Activated CD8-positive, alpha-beta memory T cell treated with anti-CD3 and anti-CD28 coated beads for 36 hours (primary cell): ENCODE measurements at regions not wholly inside any gene's neighbourhood (a gene's known extent, or its start where the extent isn't known, plus 50 kb on each side); places are given as distances from the start of the nearest gene placed in this dataset.

Source experiments
- CTCF ChIA-PET: fragments of 350-600 bp; sonication (Branson Sonifier 250); formaldehyde crosslinking; loops from one replicate; lab custom pipeline; 2021; ENCODE audit warnings: antibody characterized with exemption; lab: Charles Lee
- POLR2A ChIA-PET: fragments of 350-600 bp; sonication (Branson Sonifier 250); formaldehyde crosslinking; loops from one replicate; lab custom pipeline; 2021; ENCODE audit warnings: antibody characterized with exemption; lab: Charles Lee

DNA sequence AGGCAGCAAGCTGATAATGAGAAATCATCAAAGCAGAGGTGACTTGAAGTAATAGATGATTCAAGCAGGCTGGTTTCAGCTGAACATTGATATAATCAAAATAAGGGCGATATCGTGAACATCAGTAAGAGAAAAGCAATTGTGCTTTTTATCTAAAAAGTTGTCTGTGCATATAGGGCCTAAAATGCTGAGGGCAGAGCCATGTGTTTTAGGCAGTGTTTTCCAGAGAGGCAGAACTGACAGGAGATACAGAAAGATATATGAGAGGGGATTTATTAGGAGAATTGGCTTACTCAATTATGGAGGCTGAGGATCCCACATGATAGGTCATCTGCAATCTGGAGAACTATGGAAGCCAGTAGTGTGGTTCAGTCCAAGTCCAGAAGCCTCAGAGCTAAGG is 136.5 kb upstream of the NPY2R start:
- POLR2A ChIA-PET, result interaction anchor here (0.7 kb wide), 1 partner anchor 423 kb away, joined by 4 read pairs; no protein-coding TSS in a partner anchor

DNA sequence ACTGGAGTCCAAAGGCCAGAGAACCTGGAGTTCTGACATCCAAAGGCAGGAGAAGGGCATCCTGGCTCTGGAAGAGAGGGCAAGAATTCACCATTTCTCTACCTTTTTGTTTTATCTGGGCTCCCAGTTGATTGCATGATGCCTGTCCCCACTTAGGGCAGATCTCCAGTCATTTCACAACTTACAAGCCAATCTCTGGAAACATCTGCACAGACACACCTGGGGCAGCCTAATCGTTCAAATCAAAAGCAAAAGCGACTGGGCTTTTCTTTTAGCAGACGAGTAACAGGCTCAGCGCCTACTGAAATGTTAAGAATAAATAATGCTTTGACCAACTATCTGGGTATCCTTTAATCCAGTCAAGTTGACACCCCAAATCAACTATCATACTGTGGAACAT is 136.0 kb upstream of the NPY2R start:
- ChIA-PET POLR2A (interaction anchor here (0.7 kb wide), 1 partner anchor 422 kb away, joined by 4 read pairs; no protein-coding TSS in a partner anchor), CTCF (no interaction called here)

More for the DNA sequence above, 136.5 kb upstream of the NPY2R start:
- CTCF ChIA-PET, result no interaction called here

DNA sequence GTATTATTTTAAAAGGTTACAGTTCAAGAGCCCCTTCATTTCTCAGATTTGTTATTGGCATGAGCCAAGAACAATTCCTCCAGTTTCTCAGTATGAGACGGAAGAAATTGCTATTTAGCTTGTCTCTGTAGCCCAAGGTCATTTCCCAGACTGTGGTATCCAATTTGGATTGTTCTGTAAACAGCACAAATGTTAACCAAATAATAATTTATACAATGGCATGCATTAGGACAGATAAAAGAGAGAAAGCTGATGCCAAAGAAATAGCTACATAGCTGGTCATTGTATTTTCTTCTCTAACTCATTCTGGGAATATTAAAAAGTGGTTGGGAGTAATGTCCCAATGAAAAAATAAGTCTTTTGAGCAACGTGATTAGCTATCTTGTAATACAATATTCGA is 134.6 kb upstream of the NPY2R start:
- CTCF ChIA-PET, result no interaction called here
- POLR2A ChIA-PET, result no interaction called here

DNA sequence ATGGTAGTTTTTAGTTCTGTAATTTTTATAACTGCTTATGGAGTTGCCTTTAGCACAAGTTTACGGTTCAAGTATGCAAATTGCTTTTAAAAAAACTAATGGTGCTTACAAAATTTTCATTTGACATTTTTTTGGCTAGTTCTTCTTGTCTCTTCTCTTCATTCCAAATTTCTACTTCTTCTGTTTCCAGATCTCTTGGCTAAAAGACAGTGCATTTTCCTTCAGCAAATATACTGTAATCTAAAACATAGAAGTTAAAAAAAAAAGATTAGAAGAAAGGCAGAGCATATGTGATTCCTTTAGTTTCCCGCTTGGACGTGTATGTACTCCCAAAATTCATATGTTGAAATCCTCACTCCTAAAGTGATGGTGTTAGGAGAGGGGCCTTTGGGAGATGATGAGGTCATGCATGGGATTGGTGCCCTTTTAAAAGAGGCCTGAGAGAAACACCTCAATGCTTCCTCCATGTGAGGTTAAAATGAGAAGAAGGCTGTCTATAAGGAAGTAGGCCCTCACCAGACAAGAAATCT is 132.1 kb upstream of the NPY2R start:
- POLR2A ChIA-PET, result no interaction called here
- CTCF ChIA-PET, result no interaction called here

DNA sequence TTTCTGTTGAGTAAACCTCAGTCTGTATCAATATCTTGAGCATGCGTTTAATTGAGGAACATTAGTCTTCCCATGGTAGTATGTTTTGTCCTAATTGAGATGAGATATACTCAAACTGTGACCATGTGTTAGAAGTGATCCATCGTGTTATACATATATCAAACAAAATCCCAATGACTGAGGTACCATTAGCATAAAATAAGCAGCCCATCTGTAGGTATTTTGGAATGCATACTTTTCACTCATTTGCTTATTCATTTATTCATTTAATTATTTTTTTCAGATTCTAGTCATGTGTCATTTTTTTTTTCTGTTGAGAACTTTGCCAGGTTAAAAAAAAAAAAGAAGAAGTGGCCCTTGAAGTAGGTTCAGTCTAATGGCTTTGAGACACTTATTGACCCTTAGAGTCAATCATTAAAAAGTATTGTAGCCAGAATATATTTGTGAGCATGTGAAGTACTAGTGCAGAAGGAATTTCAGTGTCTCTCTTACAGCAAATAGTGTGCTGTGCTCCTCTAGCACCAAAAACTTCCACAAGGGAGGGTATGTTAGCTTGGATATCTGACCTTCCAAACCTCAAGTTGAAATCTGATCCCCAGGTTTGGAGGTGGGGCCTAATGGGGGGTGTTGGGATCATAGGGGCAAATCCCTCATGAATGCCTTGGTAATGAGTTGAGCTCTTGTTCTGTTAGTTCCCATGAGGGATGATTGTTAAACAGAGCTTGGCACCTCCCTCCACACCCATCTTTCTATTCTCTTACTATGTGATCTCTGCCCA is 130.8 kb upstream of the NPY2R start:
- ChIA-PET CTCF (no interaction called here), POLR2A (no interaction called here)

DNA sequence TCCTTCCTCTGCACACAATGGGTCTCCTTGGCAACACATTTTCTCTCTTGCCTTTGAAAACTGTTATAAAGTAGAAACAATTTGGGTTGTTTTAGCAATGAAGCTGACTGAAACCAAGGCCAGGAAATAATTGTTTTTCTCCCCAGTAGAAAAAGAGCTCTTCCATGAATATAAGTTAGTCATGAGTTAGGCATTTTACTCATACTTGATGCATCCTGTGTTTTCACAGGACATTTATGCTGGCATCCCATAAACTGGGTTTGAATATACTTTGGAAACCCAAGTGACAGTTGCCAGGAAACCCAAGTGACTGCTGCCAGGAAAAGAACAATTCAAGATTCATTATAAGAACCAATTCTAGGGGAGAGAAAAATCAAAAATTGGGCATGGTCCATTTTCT is 128.6 kb upstream of the NPY2R start:
- ChIA-PET POLR2A (no interaction called here), CTCF (no interaction called here)

DNA sequence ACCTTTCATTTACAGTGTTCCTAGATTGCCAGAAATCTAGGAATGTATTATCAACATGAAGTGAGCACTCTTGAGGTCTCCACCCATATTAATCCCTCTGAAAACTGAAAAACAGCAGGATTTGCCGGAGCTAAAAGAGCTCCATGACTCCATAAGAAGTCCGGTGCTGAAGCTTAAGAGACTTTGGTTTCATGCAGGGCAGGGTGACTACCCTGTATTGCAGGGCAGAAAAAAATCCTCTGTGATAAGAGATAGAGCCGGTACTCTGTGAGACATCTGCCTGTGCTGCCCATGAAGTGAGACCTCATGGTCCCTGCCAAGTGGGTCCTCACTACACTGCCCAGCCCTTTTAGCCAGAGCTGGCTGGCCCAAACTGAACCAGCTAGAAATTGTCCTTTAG is 127.2 kb upstream of the NPY2R start:
- POLR2A ChIA-PET, result no interaction called here
- CTCF ChIA-PET, result no interaction called here

DNA sequence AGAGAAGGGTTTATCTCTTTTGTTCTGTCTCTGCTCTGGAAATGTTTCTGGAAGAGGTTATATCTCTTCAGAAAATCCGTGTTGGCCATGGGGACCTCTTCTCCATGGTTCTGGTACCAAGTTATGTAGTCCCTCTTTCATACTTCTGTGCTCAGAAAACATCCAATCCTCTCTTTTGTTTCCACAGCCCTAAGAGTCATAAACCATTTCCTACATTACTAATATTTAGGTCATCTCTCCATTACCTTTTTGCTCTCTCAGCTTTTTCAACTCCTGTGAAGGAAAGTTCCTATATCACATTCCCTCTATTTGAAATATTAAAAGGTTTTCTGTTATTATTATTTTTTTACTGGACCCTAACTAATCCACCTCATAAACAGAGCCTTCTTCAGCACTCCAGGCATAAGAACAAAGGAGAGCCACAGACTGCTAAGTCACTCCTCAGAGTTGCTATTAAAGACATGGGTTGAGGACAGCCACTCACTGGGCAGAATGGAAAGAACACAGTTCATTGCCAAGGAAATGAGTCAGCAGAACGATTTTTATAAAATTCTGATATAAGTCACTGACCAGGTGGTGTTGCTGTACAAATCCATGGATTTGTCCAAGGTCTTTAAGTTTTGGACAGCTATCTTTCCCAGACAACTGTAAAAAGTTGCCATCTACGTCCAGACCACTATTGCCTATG is 122.4 kb upstream of the NPY2R start:
- POLR2A ChIA-PET, result no interaction called here

DNA sequence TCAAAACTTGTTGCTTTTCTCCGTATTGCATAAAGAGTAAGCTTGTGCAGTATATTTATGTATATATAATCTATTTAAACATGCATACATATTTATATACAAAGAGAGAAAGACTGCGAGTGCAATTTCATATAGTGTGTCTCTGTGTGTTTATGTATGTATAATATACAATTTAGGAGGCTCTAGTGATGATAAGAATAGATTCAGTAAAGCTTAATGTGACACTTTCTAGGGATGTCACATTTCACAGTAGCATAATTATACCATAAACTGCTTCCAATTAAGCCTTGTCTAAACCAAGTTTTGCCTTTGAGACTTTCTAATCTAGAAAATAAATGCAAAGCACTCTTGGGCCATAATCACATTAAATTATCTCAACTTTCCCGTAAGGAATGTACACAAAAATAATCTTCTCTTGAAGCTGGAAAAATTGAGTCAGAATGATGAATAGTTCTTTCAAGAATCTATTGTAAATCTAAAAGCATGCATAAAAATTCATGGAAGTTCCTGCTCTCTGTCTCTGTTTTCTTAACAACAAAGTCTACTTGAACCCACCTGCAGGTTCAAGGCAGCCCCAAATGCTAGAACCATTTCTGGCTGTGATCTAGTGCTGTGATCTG is 114.1 kb upstream of the NPY2R start:
- POLR2A ChIA-PET, result no interaction called here
- CTCF ChIA-PET, result no interaction called here

More for the DNA sequence above, 122.4 kb upstream of the NPY2R start:
- CTCF ChIA-PET, result no interaction called here

DNA sequence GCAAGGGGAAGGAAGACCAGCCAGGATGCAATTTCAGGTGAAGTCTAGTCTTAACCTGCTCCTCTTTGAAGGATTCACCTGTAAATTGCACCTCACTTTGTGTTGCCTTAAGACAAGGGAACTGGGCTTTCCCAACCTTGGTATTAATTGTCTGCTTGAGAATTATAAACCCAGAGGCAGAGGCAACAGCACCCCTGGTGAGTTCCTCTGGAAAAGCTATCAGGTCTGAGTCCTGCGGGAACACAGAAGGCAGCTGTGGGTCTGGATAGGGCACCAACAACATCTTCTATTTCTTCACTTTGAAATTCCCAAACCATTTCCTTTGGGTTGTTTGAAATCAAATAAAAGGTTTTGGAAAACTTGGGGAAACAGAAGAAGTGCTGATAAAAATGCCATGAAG is 109.2 kb upstream of the NPY2R start:
- CTCF ChIA-PET, result no interaction called here
- POLR2A ChIA-PET, result no interaction called here

DNA sequence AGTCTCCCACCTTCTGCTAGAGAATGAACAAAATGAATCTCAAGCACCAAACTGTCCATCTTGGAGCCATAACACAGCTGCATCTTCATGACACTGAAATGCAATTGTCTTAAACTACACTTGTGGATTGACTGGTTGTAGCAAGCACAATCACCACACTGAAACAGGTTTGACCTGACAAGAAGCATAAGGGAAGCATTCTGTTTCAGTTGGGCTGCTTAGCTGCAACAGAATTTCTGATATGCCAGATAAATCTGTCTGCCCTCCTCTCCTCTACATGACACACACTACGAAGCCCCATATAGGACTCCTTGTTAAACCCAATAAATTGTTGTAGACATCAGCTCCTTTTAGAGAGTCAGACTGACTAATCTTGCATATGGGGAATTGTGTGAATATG is 101.8 kb upstream of the NPY2R start:
- POLR2A ChIA-PET, result no interaction called here
- CTCF ChIA-PET, result no interaction called here

DNA sequence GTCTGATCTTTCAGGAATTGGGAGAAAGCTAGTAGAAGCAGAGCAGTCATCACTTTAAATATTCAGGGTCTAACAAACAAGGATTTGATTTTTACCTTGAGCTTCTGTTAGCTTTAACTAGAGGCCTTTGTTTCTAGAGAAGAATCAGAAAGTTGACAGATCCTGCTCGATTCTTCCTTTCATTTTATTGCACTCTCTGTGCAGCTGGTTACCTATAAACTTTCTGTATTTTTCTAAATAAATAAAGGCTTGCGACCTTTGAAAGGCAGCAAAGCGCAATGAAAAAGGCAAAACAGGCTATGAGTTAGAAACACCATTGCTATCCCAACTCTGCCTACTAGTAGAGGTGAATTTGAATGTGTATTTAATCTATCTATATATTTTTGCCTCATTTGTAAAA is 101.4 kb upstream of the NPY2R start:
- CTCF ChIA-PET, result no interaction called here
- POLR2A ChIA-PET, result no interaction called here

DNA sequence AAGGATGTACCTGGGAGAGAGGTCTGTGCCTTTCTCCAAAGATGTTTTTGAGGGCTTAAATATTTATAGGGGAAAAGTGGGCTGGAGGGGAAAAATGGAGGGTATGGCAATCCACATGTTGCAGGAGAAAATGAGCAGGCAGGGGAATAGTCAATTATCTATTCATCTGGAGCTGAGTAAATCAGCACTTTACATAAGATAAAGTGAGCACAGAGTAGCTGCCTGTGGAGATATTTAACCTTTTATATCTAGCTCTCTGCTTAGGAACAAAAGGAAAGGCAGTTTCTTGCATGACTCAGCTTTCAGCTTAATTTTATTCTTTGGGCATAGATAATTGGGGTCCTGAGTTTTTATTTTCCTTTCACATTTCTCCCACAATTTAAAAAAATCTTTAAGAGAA is 93.6 kb upstream of the NPY2R start:
- CTCF ChIA-PET, result no interaction called here
- POLR2A ChIA-PET, result no interaction called here

DNA sequence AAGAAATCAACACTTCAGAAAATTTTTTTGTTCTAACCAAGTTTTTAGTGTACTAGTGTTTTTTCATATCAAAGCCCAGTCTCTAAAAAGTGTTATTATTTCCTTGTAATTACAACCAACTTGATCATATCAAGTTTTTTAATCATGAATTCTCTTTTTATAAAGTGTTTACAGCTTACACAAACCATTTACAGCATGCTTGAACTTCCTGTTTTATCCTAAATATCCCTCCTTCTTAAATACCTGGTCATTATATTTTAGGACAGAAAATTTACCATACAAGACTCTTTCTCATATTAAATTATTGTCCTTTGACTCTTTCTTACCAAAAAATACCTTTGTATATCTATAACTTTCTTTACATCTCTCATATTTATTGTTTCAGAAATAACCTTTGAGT is 89.4 kb upstream of the NPY2R start:
- ChIA-PET CTCF (no interaction called here), POLR2A (no interaction called here)

DNA sequence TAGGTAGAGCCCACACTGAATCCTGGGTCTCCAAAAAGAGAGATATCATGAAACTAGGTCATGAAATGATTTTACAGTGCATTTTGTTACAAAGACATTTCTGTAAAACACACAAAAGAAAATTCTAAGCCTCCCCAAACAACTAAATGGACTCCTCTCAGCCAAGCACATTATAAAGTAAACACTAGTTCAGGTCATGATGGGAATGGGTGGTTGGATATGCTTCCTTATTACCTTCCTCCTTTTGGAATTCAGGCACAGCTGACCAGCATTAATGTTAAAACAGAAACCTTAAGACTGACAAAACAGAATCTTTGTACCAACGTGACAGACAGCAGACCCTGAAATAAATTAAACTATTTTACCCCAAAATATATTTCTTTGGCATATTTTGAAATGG is 87.9 kb upstream of the NPY2R start:
- ChIA-PET CTCF (no interaction called here), POLR2A (no interaction called here)

DNA sequence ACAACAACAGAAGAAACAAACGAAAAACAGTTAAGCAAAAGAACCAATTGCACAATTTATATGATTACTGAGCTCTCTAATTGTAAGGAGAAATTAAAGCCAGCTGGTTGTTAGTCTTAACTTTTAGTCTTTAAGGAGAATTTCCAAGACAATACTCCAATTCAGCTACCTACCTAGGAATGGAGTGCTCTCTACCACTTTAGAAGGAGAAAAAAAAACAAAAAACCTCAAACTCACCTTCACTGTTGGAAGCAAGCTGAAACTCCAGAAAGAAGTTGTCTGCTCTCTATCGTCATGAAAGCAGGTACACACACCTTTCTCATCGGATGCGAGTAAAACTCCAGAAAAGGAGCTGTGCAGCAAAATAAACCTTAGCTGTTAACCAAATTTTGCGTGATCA is 86.1 kb upstream of the NPY2R start:
- CTCF ChIA-PET, result no interaction called here
- POLR2A ChIA-PET, result no interaction called here

DNA sequence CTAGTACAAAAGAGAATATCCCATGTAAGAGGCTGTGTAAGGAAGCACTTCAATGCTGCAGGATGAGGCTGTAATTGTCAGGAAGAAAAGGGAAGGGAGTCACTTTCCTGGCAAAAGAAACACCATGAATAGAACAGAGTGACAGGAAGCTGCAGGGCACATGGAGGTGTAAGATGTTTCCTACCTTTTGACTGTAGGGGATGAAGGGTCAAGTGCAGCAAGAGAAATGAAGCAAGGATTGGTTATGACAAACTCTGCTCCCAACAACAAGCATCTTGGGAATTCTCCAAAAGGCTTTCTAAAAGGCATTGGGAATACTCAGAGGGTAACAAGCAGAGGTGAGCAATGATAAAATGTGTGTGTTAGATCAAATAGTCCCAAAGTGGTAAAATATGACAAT is 74.3 kb upstream of the NPY2R start:
- CTCF ChIA-PET, result no interaction called here
- POLR2A ChIA-PET, result no interaction called here

DNA sequence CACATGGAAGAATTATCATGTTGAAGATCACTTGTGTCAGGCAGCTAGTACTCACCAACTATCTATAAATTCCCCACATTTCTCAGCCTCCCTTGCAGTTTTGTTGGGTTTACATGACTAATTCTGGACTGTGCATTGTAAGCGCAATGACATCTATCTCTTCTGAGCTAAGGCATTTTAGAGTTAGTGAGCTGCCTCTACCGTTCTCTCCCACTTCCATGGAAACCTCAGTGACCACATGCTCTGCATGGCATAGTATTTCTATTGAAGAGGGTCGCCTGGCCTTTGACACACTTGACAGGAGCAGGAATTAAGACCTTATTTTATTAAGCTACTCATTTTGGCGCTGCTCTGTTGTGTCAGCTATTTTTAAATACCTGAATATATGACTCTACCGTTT is 67.5 kb upstream of the NPY2R start:
- ChIA-PET CTCF (no interaction called here), POLR2A (no interaction called here)

DNA sequence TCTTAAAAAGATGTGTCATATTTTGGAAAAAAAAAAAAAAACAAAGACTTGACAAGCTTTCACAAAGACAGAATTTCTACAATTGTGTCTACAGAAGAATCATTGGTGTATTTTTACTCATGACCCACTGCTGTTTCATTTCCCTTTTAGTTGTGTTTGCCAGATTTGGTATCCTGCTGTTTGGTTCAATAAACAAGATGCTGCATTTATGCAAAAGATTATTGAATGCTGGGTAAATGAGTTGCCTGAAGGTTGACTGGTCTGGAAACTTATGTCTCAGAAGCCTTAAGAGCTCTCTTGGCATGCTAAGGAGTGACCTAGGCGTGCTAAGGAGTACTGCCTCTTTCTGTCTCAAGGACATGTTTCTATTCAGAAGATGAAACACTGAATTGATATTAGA is 64.9 kb upstream of the NPY2R start:
- ChIA-PET CTCF (no interaction called here), POLR2A (no interaction called here)
